ENCODE measurements at regions not wholly inside any gene's neighbourhood (a gene's known extent, or its start where the extent isn't known, plus 50 kb on each side); places are given as distances from the start of the nearest gene placed in this dataset.
"Not testable (repeated sequence)": the region's sequence is repeated elsewhere in the genome, so short reads cannot be mapped to it uniquely, and the experiment has no call there.

DNA sequence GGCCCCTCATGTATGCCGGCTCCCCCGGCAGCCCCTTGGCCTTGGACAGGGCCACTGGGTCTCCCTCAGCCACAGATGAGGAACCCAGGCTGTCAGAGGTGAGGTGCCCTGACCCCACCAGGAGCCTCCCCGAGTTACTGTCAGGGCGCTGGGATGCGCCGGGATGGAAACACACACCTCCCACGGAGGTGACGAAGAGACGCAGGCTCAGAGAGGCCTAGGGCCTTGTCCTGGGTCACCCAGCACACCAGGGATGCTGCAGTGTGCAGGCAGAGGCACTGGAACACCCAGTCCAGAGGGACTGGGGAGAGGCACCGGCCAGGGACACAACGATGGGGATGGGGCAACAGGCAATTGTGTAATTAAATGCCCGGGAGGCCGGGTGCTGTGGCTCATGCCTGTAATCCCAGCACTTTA lies 81.2 kb upstream of the PRR5 start:
- DNase-seq = no peak
- Histone ChIP-seq H3K4me1 (ENCODE audit: control insufficient read depth, insufficient read depth, low read length) (no peaks in the 10 kb centered on the region), H3K27me3 (ENCODE audit: control insufficient read depth, insufficient read depth, low read length) (peaks cover 16% of the 10 kb centered on the region), H3K36me3 (ENCODE audit: control insufficient read depth, insufficient read depth, low read length) (no peaks in the 10 kb centered on the region), H3K27ac (ENCODE audit: low read length) (no peak overlapping the region), H3K4me3 (ENCODE audit: low read length) (no peak overlapping the region), H3K9me3 (ENCODE audit: control insufficient read depth, low read depth, low read length) (no peaks in the 10 kb centered on the region)
- WGBS (ENCODE audit: insufficient coverage, low lambda C conversion rate) = no CpG with 5 or more reads among the region's 13 CpGs

GRCh38 chr22:44620129-44620840 lies 81.7 kb upstream of the PRR5 start:
- WGBS (ENCODE audit: insufficient coverage, low lambda C conversion rate) = no CpG with 5 or more reads among the region's 48 CpGs
- Histone ChIP-seq H3K4me1 (ENCODE audit: control insufficient read depth, insufficient read depth, low read length) (no peaks in the 10 kb centered on the region), H3K9me3 (ENCODE audit: control insufficient read depth, low read depth, low read length) (no peaks in the 10 kb centered on the region), H3K36me3 (ENCODE audit: control insufficient read depth, insufficient read depth, low read length) (no peaks in the 10 kb centered on the region), H3K27ac (ENCODE audit: low read length) (no peak overlapping the region), H3K27me3 (ENCODE audit: control insufficient read depth, insufficient read depth, low read length) (peaks cover 16% of the 10 kb centered on the region), H3K4me3 (ENCODE audit: low read length) (no peak overlapping the region)
- peak; percentile 68 to 75 for DNase-seq

- H3K4me3 ChIP-seq (ENCODE audit: low read length); H3K36me3 ChIP-seq (ENCODE audit: control insufficient read depth, insufficient read depth, low read length); H3K4me1 ChIP-seq (ENCODE audit: control insufficient read depth, insufficient read depth, low read length); DNase-seq; H3K27ac ChIP-seq (ENCODE audit: low read length); H3K9me3 ChIP-seq (ENCODE audit: control insufficient read depth, low read depth, low read length): not testable (repeated sequence)
- H3K27me3 ChIP-seq (ENCODE audit: control insufficient read depth, insufficient read depth, low read length) = peaks cover 16% of the 10 kb centered on the region
- WGBS (ENCODE audit: insufficient coverage, low lambda C conversion rate) = no CpG with 5 or more reads among the region's 16 CpGs
Observed at GRCh38 chr22:44619560-44620128, 82.4 kb upstream of the PRR5 start.

DNA sequence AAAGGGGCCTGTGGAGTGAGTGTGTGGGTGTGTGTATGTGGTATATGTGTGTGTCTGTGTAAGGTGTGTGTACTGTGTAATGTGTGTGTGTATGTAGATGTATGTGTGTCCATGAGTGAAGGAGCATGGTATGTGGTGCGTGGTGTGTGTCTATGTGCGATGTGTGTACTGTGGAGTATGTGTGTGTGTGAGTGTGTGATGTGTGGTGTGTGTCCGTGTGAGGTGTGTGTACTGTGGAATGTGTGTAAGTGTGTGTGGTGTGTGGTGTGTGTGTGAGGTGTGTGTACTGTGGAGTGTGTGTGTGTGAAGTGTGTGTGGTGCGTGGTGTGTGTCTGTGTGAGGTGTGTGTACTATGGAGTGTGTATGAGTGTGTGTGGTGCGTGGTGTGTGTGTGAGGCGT lies 83.1 kb upstream of the PRR5 start:
- H3K9me3 ChIP-seq (ENCODE audit: control insufficient read depth, low read depth, low read length) = not testable (repeated sequence)

GRCh38 chr22:44618400-44618799 lies 83.6 kb upstream of the PRR5 start:
- Histone ChIP-seq H3K4me1 (ENCODE audit: control insufficient read depth, insufficient read depth, low read length) (no peaks in the 10 kb centered on the region), H3K27me3 (ENCODE audit: control insufficient read depth, insufficient read depth, low read length) (peaks cover 16% of the 10 kb centered on the region), H3K36me3 (ENCODE audit: control insufficient read depth, insufficient read depth, low read length) (no peaks in the 10 kb centered on the region), H3K4me3 (ENCODE audit: low read length) (no peak overlapping the region), H3K9me3 (ENCODE audit: control insufficient read depth, low read depth, low read length) (peaks cover 3% of the 10 kb centered on the region), H3K27ac (ENCODE audit: low read length) (no peak overlapping the region)
- DNase-seq = no peak
- 17% methylated on average over 1 of the region's 17 CpGs for WGBS (ENCODE audit: insufficient coverage, low lambda C conversion rate)

More for the DNA sequence above, 83.1 kb upstream of the PRR5 start:
- not testable (repeated sequence) for H3K4me1 ChIP-seq (ENCODE audit: control insufficient read depth, insufficient read depth, low read length); H3K4me3 ChIP-seq (ENCODE audit: low read length); H3K36me3 ChIP-seq (ENCODE audit: control insufficient read depth, insufficient read depth, low read length); H3K27ac ChIP-seq (ENCODE audit: low read length); DNase-seq
- 95% methylated on average over 4 of the region's 6 CpGs for WGBS (ENCODE audit: insufficient coverage, low lambda C conversion rate)
- peaks cover 16% of the 10 kb centered on the region for H3K27me3 ChIP-seq (ENCODE audit: control insufficient read depth, insufficient read depth, low read length)

GRCh38 chr22:44617828-44618227 lies 84.2 kb upstream of the PRR5 start:
- Histone ChIP-seq H3K36me3 (ENCODE audit: control insufficient read depth, insufficient read depth, low read length) (no peaks in the 10 kb centered on the region), H3K9me3 (ENCODE audit: control insufficient read depth, low read depth, low read length) (peaks cover 3% of the 10 kb centered on the region), H3K27me3 (ENCODE audit: control insufficient read depth, insufficient read depth, low read length) (peaks cover 16% of the 10 kb centered on the region), H3K4me3 (ENCODE audit: low read length) (no peak overlapping the region), H3K4me1 (ENCODE audit: control insufficient read depth, insufficient read depth, low read length) (no peaks in the 10 kb centered on the region), H3K27ac (ENCODE audit: low read length) (no peak overlapping the region)
- DNase-seq = no peak
- no CpG with 5 or more reads among the region's 4 CpGs for WGBS (ENCODE audit: insufficient coverage, low lambda C conversion rate)

DNA sequence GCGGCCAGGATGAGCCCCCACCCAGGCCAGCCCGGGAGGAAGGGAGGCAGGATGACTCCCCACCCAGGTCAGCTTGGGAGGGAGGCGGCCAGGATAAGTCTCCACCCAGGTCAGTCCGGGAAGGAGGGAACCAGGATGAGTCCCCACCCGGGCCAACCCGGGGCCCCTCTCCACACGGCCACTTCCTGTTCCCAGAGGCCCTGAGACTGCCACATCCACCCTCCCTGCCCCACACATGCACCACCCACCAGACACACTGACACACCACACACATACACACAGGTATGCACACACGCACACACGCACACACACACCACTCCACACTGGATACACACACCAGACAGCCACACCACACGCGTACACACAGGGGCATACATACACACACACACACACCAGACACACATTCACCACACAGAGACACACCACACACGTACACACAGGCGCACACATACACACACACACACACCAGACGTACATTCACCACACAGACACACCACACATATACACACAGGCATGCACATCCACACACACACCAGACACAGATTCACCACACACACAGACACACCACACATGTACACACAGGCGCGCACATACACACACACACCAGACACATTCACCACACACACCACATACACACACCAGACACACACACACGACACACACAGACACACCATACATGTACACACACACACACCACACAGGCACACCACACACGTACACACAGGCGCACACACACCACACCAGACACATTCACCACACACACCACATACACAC lies 84.9 kb upstream of the PRR5 start:
- peaks cover 3% of the 10 kb centered on the region for H3K9me3 ChIP-seq (ENCODE audit: control insufficient read depth, low read depth, low read length)
- H3K27me3 ChIP-seq (ENCODE audit: control insufficient read depth, insufficient read depth, low read length) = peaks cover 16% of the 10 kb centered on the region
- H3K4me3 ChIP-seq (ENCODE audit: low read length) = no peak overlapping the region
- no peaks in the 10 kb centered on the region for H3K36me3 ChIP-seq (ENCODE audit: control insufficient read depth, insufficient read depth, low read length)
- no peak for DNase-seq
- no CpG with 5 or more reads among the region's 19 CpGs for WGBS (ENCODE audit: insufficient coverage, low lambda C conversion rate)
- H3K4me1 ChIP-seq (ENCODE audit: control insufficient read depth, insufficient read depth, low read length) = no peaks in the 10 kb centered on the region
- H3K27ac ChIP-seq (ENCODE audit: low read length) = no peak overlapping the region

DNA sequence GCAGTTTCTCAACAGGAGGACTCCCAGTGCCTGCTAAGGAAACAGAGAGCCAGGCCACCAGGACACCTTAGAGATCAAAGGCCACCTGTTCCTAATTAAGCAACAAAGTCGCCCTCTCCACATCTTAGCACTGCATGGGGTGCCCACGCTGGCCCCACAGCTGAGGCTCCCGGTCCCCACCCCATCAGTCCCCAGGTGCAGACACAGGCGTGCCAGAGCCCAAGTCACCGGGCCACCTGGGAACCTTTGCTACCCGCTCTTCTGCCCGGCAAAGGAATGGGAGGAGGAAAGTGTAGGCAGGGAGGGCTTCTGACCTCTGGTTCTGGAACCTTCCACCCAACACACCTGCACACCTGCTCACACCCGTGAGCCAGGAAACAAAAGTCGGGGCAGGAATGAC lies 85.5 kb upstream of the PRR5 start:
- Histone ChIP-seq H3K27ac (ENCODE audit: low read length) (no peak overlapping the region), H3K36me3 (ENCODE audit: control insufficient read depth, insufficient read depth, low read length) (no peaks in the 10 kb centered on the region), H3K27me3 (ENCODE audit: control insufficient read depth, insufficient read depth, low read length) (peaks cover 12% of the 10 kb centered on the region), H3K4me1 (ENCODE audit: control insufficient read depth, insufficient read depth, low read length) (no peaks in the 10 kb centered on the region), H3K4me3 (ENCODE audit: low read length) (no peak overlapping the region), H3K9me3 (ENCODE audit: control insufficient read depth, low read depth, low read length) (peaks cover 3% of the 10 kb centered on the region)
- no peak for DNase-seq
- no CpG with 5 or more reads among the region's 9 CpGs for WGBS (ENCODE audit: insufficient coverage, low lambda C conversion rate)

DNA sequence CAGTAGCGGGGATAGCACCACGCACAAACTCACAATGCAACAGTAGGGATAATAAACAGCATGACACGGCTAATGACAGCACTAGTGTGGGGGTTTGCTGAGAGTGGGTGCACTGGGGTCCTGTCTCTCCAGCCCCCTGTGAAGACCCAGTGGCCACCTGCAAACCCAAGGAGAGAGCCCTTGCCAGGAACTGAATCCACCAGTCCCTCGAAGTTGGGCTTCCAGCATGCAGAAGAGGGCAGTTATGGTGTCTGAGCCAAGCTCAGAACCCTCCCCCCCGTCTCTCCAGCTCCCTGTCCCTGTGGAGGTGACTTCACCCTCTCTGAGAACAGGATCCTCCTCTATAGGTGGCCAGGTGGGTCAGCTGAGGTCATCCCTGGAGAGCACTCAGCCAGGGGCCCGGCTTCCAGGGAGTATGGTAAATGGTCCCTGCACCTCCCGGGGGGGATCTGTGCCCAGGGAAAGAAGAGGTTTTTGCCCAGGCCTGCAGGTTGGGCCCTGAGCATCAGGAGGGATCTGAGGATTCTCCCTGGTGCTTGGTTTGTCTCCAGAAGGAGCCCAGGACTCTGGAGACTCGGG lies 86.3 kb upstream of the PRR5 start:
- no peak overlapping the region for H3K4me3 ChIP-seq (ENCODE audit: low read length)
- H3K9me3 ChIP-seq (ENCODE audit: control insufficient read depth, low read depth, low read length) = peaks cover 3% of the 10 kb centered on the region
- H3K36me3 ChIP-seq (ENCODE audit: control insufficient read depth, insufficient read depth, low read length) = no peaks in the 10 kb centered on the region
- H3K27ac ChIP-seq (ENCODE audit: low read length) = no peak overlapping the region
- 100% methylated on average over 1 of the region's 8 CpGs for WGBS (ENCODE audit: insufficient coverage, low lambda C conversion rate)
- H3K4me1 ChIP-seq (ENCODE audit: control insufficient read depth, insufficient read depth, low read length) = no peaks in the 10 kb centered on the region
- H3K27me3 ChIP-seq (ENCODE audit: control insufficient read depth, insufficient read depth, low read length) = peaks cover 9% of the 10 kb centered on the region
- DNase-seq = no peak

DNA sequence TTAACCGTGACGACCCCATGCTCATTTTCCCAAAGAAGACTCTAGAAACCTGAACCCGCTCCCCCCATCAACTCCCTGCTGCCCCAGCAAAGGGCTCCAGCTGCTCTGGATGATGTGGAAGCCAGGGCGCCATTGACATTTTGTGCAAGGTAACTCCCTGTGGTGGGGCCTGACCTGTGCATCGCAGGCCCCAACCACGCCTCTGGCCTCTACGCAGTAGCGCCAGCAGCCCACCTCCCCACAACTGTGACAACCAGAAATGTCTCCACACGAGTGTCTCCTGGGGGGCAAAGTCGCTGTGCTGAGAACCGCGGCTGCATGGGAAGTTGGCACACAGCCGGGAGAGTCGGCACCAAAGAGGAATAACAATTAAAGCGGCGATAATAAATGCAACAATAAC lies 86.9 kb upstream of the PRR5 start:
- H3K9me3 ChIP-seq (ENCODE audit: control insufficient read depth, low read depth, low read length) = peaks cover 3% of the 10 kb centered on the region
- H3K4me3 ChIP-seq (ENCODE audit: low read length) = no peak overlapping the region
- H3K36me3 ChIP-seq (ENCODE audit: control insufficient read depth, insufficient read depth, low read length) = no peaks in the 10 kb centered on the region
- no peak for DNase-seq
- WGBS (ENCODE audit: insufficient coverage, low lambda C conversion rate) = 100% methylated on average over 2 of the region's 16 CpGs
- no peaks in the 10 kb centered on the region for H3K4me1 ChIP-seq (ENCODE audit: control insufficient read depth, insufficient read depth, low read length)
- peaks cover 3% of the 10 kb centered on the region for H3K27me3 ChIP-seq (ENCODE audit: control insufficient read depth, insufficient read depth, low read length)
- no peak overlapping the region for H3K27ac ChIP-seq (ENCODE audit: low read length)

All from large intestine (tissue), 3 donors.